GM12891 (cell line): ENCODE measurements at regions not wholly inside any gene's neighbourhood (a gene's known extent, or its start where the extent isn't known, plus 50 kb on each side); places are given as distances from the start of the nearest gene placed in this dataset.
"Not testable (repeated sequence)": the region's sequence is repeated elsewhere in the genome, so short reads cannot be mapped to it uniquely, and the experiment has no call there.

ENCODE experiments used
- DNase-seq: peaks from one replicate; pipeline ENCODE4 v3.0.0; 2011; ENCODE audit warnings: low spot score; ENCODE audit not compliant: insufficient read length
- FAIRE-seq: peaks from 2 replicates; lab custom pipeline; 2011; peaks lifted over from hg19 to GRCh38; lab: Jason Lieb, UNC
- PAX5 ChIP-seq: IDR thresholded peaks from 2 replicates; pipeline ENCODE4 v1.6.1; 2011; ENCODE audit warnings: low read length, moderate library complexity, mild to moderate bottlenecking; ENCODE audit not compliant: insufficient read depth, severe bottlenecking
- POLR2A ChIP-seq: IDR thresholded peaks from 2 replicates; pipeline ENCODE4 v1.6.1; 2011; ENCODE audit warnings: low read depth, low read length, control low read depth
- POLR2AphosphoS5 ChIP-seq: IDR thresholded peaks from 2 replicates; pipeline ENCODE4 v1.6.1; 2011; ENCODE audit warnings: low read depth, low read length, control low read depth
- POU2F2 ChIP-seq: IDR thresholded peaks from 2 replicates; pipeline ENCODE4 v1.6.1; 2011; ENCODE audit warnings: low read depth, mild to moderate bottlenecking, control low read depth, low read length, moderate library complexity
- SPI1 ChIP-seq: IDR thresholded peaks from 2 replicates; pipeline ENCODE4 v1.6.1; 2011; ENCODE audit warnings: low read depth, low read length, control low read depth
- TAF1 ChIP-seq: IDR thresholded peaks from 2 replicates; pipeline ENCODE4 v1.6.1; 2011; ENCODE audit warnings: low read depth, low read length, control low read depth

DNA sequence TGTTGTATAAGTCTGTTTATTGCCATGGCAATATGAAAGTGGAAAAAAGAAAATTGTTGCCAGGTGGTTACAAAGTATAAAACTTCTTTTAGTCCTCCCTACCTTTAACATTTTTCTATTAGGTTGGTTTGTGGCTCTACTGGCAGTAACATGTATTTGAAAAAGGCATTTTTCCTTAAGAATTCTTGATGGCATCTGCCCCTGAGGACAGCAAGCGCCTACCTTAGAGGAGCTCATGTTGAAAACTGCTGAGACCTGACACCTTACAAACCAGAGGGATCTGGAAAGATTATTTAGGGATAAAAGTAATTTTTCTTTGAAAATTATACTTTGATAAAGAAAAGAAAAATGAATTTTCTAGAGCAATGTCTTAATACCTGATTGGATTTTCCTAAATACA, 208.1 kb downstream of the CAVIN4 start:
- no peak for TF ChIP-seq TAF1
- no peak for TF ChIP-seq POLR2A
- TF ChIP-seq SPI1 = no peak
- no peak for TF ChIP-seq PAX5
- no peak for TF ChIP-seq POU2F2
- TF ChIP-seq POLR2AphosphoS5 = no peak
- DNase-seq (no peak), FAIRE-seq (no peak)

DNA sequence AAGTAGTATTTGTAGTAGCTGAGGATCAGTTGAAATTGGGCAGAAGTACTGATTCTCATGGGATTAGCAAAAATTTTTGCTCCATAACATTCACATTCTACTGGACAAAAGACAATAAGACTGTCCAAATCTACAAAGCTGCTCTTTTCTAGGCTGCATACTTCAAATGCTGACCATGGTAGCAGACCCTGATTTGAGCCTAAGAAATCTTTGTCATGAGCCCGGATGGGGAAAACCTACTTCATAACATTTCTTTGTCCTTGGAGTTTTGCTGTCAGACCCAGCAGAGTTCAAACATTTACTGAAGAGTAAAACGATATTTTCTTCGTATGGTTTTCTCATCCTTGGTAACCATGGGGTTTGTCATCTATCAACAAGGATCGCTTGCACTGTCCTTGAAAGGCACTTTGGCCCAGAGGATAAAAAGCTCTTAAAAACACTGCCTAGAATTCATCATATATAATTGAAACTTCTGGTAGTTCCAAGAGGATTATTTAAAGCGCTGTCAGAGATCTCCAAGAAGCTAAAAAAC, 216.9 kb downstream of the CAVIN4 start:
- FAIRE-seq = no peak
- no peak for DNase-seq
- TF ChIP-seq POLR2AphosphoS5 (no peak), POLR2A (no peak), SPI1 (no peak), POU2F2 (no peak), PAX5 (no peak), TAF1 (no peak)

- FAIRE-seq (no peak), DNase-seq (no peak)
- TF ChIP-seq PAX5 (no peak), POLR2AphosphoS5 (no peak), SPI1 (no peak), POLR2A (no peak), TAF1 (no peak), POU2F2 (no peak)
Observed at GRCh38 chr9:100803956-100804355, 224.6 kb upstream of the PLPPR1 start.

GRCh38 chr9:100811643-100812042, 216.9 kb upstream of the PLPPR1 start:
- DNase-seq = no peak
- TF ChIP-seq POLR2AphosphoS5 = no peak
- no peak for TF ChIP-seq POLR2A
- no peak for TF ChIP-seq POU2F2
- TF ChIP-seq PAX5 = no peak
- TF ChIP-seq TAF1 = no peak
- TF ChIP-seq SPI1 = no peak
- no peak for FAIRE-seq

DNA sequence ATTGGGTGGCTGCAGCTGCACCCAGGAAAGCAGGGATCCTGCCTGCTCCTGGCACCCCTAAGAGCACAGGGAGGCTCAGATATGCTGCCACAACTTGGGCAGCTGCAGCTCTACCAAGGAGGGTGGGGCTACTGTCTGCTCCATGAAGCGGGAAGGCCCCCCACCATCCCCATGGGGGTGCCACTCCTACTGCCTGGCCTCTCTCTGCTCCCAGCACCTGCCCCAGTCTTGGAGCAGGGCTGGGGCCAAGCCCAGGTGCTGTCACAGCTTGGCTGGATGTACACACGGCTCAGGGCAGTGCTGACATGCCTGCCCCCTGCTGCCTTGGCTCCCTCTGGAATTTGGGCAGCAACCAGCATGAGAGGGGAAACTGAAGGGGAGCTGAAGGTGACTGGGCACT, 214.7 kb upstream of the PLPPR1 start:
- DNase-seq = no peak
- TF ChIP-seq TAF1 = no peak
- no peak for TF ChIP-seq SPI1
- no peak for FAIRE-seq

GRCh38 chr9:100819980-100820379, 208.5 kb upstream of the PLPPR1 start:
- DNase-seq = no peak
- TF ChIP-seq POLR2AphosphoS5 = no peak
- TF ChIP-seq TAF1 = no peak
- TF ChIP-seq PAX5 = no peak
- no peak for TF ChIP-seq SPI1
- TF ChIP-seq POU2F2 = no peak
- TF ChIP-seq POLR2A = no peak
- FAIRE-seq = no peak

- DNase-seq, FAIRE-seq: not testable (repeated sequence)
Observed at GRCh38 chr9:100833035-100833434, 195.5 kb upstream of the PLPPR1 start.

GRCh38 chr9:100838857-100839256, 189.7 kb upstream of the PLPPR1 start:
- no peak for DNase-seq
- FAIRE-seq = no peak
- TF ChIP-seq POU2F2 = no peak
- no peak for TF ChIP-seq POLR2A
- no peak for TF ChIP-seq POLR2AphosphoS5
- TF ChIP-seq PAX5 = no peak
- TF ChIP-seq SPI1 = no peak
- TF ChIP-seq TAF1 = no peak

- TF ChIP-seq TAF1 = no peak
- TF ChIP-seq POU2F2 = no peak
- no peak for TF ChIP-seq POLR2AphosphoS5
- TF ChIP-seq PAX5 = no peak
- TF ChIP-seq SPI1 = no peak
- no peak for TF ChIP-seq POLR2A
- FAIRE-seq = no peak
- DNase-seq = no peak
Observed at GRCh38 chr9:100848726-100849125, 179.8 kb upstream of the PLPPR1 start.

DNA sequence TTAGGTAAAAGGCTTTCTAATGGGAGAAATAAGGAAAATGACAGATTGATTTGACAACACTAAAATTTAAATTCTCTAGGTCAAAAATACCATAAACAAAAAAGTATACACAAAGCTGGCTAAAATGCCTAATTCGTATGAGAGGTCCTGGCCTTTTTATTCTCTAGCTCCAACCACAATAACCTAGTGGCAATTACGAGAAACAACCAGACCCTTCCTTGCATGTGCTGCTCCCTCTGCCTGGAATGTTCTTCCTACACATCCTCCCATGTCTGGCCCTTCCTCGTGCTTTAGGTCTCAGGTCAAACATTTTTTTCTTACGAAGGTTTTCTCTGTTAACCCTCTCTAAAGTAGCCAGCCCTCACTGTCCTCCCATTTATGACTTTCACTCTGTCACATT, 176.4 kb upstream of the PLPPR1 start:
- no peak for TF ChIP-seq TAF1
- no peak for TF ChIP-seq PAX5
- TF ChIP-seq POU2F2 = no peak
- TF ChIP-seq POLR2AphosphoS5 = no peak
- no peak for TF ChIP-seq SPI1
- TF ChIP-seq POLR2A = no peak
- no peak for FAIRE-seq
- no peak for DNase-seq

GRCh38 chr9:100856238-100856637, 172.3 kb upstream of the PLPPR1 start:
- DNase-seq = no peak
- TF ChIP-seq PAX5 (no peak), POU2F2 (no peak), POLR2AphosphoS5 (no peak), POLR2A (no peak), SPI1 (no peak), TAF1 (no peak)
- no peak for FAIRE-seq
